Omental fat pad (tissue), 3 donors: ENCODE measurements at regions not wholly inside any gene's neighbourhood (a gene's known extent, or its start where the extent isn't known, plus 50 kb on each side); places are given as distances from the start of the nearest gene placed in this dataset.

Experiments used
- ATAC-seq: fragments of 150-250 bp; one replicate; pipeline ENCODE4 v1.9.1; 2016; ENCODE audit warnings: mild to moderate bottlenecking, moderate library complexity; ENCODE audit not compliant: low FRiP score
- DNase-seq: peaks from one replicate; pipeline ENCODE4 v3.0.0-alpha.2; 2019; ENCODE audit warnings: low spot score
- TF ChIP-seq, protein P1 (sequence below), 3 donors: fragments of 450-650 bp; IDR thresholded peaks; one replicate each; pipeline ENCODE4 v1.5.1; 2016 to 2017; ENCODE audit warnings: antibody characterized with exemption in 3 of 3, mild to moderate bottlenecking in 3 of 3, moderate library complexity in 2 of 3

DNA sequence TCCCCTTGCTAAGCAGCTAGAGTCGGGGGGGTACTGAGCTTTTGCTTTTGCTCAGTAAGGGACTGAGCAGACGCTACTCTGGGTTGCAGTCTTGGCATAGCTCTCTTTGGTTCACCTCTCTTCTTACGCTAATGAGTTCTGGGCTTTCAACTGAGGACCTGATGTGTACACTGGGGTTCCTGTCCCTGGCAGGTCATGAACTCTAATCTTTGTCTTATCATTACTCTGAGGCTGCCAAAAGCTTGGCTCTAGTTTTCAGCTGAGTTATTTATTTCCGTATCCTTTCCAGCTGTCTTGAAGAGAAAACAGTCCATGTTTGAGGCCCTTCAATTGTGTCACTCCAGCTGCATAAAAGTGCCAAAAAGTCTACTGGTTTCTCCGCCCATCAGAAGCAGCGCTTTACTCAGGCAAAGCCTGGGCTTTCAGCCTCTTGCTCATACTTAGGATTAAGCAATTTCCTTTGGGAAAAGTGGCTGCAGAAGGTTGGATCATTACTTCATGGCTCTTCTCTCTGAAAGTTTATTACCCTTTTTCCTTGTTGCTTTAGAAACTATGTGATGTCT, 121.0 kb upstream of the STOX2 start:
- ATAC-seq = no peak
- DNase-seq = no peak
- TF ChIP-seq, protein P1, sequence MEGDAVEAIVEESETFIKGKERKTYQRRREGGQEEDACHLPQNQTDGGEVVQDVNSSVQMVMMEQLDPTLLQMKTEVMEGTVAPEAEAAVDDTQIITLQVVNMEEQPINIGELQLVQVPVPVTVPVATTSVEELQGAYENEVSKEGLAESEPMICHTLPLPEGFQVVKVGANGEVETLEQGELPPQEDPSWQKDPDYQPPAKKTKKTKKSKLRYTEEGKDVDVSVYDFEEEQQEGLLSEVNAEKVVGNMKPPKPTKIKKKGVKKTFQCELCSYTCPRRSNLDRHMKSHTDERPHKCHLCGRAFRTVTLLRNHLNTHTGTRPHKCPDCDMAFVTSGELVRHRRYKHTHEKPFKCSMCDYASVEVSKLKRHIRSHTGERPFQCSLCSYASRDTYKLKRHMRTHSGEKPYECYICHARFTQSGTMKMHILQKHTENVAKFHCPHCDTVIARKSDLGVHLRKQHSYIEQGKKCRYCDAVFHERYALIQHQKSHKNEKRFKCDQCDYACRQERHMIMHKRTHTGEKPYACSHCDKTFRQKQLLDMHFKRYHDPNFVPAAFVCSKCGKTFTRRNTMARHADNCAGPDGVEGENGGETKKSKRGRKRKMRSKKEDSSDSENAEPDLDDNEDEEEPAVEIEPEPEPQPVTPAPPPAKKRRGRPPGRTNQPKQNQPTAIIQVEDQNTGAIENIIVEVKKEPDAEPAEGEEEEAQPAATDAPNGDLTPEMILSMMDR (IDR thresholded peaks at IDR 0.05) = no peak

DNA sequence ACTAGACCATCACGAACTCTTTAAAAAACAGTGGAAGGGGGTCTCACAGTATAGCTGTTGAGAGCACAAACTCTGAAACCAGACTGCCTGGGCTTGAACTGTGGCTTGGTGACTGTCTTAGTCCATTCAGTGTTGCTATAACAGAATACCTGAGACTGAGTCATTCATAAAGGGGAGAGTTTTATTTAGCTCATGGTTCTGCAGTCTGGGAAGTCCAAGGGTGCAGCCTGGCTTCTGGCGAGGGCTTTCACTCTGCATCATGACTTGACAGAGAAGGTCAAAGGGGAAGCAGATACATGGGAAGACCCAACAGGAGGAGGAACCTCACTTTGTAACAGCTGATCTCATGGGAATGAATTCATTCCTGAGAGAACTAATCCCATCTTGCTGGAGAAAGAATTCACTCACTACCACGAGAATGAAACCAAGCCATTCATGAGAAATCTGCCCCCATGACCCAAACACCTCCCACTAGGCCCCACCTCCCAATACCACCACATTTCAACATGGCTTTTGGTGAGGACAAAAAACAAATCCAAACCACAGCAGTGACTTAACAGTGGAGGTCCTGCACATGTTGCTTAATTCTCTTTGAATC, 116.7 kb upstream of the STOX2 start:
- no peak for DNase-seq
- TF ChIP-seq, protein P1 (IDR thresholded peaks at IDR 0.05) = no peak
- no peak for ATAC-seq

DNA sequence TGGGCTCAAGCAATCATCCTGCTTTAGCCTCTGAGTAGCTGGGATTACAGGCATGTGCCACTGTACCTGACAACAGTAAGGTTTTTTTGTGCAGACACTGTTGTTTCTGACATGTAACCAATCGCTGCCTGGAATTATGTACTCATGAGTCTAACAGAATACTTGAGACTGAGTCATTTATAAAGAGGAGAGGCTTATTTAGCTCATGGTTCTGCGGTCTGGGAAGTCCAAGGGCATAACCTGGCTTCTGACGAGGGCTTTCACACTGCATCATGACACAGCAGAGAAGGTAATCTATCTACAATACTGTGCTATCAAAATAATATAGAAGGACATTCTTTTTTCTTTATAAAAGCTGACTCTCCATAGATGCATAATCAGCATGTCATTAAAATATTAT, 115.5 kb upstream of the STOX2 start:
- TF ChIP-seq, protein P1 (IDR thresholded peaks at IDR 0.05) = no peak

DNA sequence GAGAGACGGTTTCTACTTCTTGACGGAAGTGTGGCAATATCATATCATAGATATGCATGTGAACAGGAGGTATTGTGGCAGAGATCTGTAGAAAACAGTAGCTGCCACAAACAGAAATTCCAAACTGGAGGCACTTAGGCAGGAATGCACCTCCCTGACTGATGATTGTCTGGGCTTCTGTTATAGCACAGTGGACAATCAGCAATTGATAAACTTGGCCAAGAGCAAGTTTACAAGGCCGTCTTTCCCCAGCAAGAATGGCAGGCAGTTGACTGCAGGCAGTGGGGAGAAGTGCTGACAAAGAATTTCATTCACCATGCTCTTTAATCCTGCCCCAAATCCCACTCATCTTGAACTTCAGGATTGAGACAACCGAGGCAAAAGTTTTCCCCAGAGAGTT, 114.4 kb upstream of the STOX2 start:
- ATAC-seq = no peak
- TF ChIP-seq, protein P1 (IDR thresholded peaks at IDR 0.05) = no peak
- DNase-seq = no peak

More for the DNA sequence above, 115.5 kb upstream of the STOX2 start:
- no peak for ATAC-seq
- no peak for DNase-seq

DNA sequence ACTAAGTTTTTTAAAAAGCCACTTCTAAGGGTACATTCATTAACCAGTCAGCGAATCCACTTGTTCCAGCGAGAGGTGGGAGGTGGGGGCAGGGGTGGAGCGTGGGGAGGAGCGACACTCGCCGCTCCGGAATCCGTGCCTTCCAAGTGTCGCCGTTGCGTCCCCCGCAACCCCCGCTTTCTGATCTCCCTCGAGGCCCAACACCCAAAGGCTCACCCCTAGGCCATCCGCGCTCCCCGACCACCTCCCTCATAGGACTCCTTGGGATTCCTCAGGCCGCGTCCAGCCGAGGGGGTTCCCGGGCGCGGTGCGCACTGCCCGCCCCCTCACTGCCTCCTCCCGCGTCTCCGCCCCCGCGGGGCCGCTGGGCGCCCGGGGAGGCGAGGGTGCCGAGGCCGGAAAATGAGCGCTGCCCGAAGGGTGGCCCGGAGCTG, 108.1 kb upstream of the STOX2 start:
- ATAC-seq (peak; percentile 39), DNase-seq (no peak)
- TF ChIP-seq, protein P1 (IDR thresholded peaks at IDR 0.05) = no peak

DNA sequence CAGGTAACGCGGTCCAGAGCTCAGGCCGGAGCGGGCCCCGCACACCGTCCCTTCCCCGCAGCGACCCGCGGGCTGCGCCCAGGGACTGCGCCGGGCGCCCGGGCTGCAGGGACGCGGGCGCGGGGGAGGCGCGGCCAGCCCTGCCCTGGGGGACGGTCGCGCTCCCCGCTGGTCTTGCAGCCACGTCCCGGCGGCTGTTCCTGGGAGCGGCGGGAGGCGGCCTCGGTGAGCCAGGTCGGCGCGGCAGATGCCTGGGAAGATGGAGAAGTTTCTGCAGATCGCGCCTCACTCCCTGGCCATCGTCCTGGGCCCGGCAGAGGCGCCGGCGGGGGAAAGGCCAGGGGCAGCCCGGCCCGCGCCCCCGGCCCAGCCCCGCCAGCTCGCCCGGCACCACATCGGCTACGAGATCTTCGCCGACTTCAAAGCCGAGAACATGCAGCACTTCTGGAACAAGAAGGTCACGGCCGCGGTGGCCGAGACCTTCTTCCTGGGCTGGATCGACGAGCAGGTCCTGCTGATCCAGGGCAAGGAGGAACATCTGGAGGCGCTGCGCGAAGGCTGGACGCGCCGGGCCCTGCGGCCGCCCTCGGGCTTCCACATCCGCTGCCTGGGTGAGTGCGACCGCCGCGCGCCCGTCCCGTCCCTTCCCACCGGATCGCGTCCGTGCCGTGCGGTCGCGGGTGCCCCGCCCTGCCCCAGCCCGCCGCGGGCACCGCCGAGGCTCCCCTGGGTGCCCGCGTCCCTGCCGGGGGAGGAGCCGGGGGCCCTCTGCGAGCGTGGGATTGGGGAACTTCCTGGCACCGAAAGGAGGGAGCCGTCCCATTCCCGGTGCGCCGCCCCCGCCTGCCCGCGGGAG, 107.4 kb upstream of the STOX2 start:
- TF ChIP-seq, protein P1 (IDR thresholded peaks at IDR 0.05) = no peak
- peak; percentile 24 for ATAC-seq
- no peak for DNase-seq
